HK-2 (cell line): ENCODE measurements at regions not wholly inside any gene's neighbourhood (a gene's known extent, or its start where the extent isn't known, plus 50 kb on each side); places are given as distances from the start of the nearest gene placed in this dataset.

ENCODE experiments used
- DNase-seq: peaks from one replicate; pipeline ENCODE4 v3.0.0-alpha.2; 2018; ENCODE audit not compliant: unreplicated experiment

DNA sequence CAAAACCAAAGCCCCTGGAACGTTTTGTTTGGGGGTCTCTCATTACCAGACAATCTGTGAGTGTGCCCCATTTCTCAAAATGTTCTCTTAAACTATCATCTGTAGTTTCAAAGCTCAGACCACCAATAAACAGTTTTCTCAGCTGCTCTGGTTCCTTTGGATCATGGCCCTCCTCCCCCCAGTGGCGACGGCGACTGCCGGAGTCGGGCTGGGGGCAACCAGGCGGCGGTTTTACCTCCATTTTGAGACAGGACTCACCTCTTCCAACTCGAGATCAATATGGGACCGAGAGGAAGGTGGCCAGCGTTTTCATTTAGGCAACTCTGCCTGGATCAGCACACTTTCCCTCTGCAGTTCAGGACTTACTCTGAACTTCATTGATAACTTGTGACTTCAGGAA lies 141.5 kb upstream of the ZNF32 start:
- DNase-seq = no peak

DNA sequence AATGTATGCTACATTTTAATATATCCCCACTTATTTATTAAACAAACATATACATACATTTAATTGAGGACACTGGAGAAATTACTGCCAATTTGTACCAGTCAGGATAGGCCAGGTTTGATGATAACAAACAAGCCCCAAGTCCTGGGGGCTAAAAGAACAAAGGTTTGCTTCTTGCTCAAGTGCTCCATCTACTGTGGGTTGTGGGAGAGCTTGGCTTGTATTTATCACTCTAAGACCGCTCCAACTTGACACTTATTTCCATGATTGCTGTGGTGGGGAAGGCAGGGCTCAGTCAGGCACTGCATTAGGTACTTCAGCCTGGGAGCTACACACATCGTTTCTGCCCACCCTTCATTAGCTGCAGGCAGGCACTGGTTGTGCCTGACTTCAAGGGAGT lies 136.6 kb upstream of the ZNF32 start:
- no peak for DNase-seq

DNA sequence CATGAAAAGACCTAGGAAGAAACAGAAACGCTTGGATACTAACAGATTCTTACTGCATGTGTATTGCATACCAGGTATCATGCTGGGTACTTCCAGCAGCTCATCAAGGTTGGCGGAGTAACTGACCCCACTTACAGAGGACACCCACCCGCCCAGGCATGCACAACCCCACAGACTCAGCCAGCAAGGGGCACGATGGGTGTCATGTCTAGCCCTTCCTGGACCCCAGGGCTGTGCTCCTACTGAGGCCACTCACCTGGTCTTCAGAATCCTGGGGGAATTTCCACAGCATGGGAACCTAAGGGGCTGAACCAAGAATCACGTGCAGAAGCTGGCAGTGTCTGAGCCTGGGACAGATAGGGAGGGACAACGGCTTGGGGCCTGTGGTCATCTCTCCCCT lies 134.1 kb upstream of the ZNF32 start:
- no peak for DNase-seq

DNA sequence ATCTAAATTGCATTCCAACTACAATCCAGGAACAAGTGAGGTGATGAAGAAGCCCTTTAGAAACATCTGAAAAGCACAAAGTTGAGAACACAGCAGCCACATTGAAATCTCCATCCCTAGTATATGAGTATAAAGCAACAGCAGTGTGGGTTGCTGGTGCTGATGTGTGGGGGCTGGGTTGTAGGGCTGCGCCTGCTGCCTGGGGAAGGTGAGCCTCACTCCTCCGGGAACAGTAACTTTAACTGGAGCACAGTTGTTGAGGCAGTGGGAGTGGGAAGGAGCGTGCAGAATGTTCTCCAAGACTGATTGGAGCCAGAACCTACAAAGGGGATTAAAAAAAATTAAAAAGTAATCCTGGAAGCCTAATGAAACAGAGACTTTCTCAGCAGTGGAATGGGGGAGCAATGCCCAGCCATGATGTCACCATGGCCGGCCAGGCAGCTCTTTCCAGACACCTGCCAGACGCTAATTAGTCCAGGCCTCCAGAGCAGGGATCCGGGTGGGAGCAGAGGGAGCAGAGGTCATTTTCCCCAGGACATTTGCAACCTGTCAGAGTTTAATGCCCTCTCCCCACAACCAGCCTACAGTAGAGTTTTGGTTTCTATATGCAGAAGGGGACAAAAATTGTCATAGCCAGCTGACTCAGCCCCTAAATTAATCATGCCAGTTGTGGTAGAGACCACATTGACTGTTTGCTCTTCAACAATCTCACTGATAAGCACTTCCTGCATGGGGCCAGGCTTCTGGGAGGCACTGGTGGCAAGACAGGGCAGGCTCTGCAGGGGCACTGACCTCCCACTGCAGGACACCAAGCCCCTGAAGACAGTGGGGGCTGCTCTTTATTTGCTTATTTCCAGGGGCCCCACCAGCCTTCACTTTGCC lies 133.0 kb upstream of the ZNF32 start:
- DNase-seq = no peak

DNA sequence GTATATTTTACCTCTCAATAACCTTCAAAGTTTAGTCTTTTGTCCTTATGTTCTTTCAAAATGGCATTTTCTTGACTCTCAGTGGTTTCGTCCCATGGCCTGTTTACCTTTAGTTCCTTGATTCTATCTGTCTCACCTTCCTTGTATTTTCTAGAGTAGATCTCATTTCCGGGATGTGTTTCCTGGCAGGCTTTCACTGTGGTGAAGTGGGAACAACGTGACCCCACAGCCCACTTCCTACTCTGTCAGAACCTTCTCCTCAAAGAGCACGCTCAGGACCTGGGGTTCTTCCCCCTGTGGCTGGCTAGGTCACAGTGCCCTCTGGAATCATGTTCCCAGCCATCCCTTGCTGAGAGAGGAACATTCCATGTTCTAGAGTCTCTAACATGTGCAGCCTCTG lies 129.9 kb upstream of the ZNF32 start:
- no peak for DNase-seq

DNA sequence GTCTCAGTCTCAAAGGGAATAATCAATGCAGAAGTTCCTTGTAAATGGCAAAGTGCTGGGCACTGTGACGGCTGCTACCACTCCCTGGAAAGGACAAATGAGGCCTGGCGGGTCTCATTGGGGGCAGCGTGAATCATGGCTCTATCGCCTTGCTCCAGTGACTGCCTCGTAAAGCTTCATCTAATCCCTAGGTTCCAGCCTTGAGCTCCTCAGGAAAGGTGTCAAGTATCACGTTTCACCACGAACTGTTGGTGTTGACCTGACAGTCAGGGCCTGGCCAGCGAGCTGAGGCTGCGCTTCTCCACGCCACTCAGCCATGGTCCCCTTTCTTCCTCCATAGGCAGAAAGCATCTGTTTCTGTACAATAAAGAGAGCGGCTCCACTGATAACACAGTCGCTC lies 126.7 kb upstream of the ZNF32 start:
- no peak for DNase-seq

DNA sequence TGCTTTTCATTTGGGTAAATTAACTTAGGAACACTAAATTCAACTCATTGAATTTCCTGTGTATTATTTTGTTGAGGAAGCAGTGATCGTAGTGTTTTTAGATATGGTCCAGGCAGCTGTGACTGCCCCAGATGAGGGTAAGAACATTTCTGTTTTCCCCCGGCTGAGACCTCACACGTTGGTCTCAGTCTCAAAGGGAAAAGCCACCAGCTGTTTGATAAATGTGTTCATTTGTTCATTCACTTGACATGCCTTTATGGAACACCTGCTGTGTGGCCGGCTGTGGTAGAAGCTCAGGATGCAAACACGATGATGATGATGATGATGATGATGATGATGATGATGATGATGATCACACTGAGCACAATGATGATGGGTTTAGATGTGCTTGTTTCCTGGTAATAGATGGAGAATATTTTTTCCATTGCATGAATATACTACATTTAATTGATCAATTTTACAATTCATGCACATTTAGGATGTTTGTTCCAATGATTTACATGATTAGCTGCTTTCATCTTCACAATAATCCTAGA lies 125.6 kb upstream of the ZNF32 start:
- no peak for DNase-seq

DNA sequence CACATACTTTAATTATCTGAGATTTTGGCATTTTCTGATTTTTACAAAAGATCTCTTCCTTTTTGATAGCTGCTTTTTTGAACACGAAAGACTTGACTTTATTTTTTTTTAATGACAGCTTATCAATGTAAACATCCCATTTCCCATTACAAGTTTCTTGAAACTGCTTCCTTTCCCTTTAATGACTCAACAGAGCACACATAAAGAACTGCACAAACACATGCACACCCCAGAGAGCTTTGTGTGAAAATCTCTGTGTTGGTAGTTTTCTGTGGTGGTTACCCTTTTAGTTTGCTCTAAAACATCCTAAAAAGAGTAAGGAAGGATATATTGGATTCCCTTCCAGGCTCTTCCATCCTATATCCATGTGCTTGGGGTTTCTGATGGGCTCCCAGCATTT lies 125.1 kb upstream of the ZNF32 start:
- DNase-seq = no peak

DNA sequence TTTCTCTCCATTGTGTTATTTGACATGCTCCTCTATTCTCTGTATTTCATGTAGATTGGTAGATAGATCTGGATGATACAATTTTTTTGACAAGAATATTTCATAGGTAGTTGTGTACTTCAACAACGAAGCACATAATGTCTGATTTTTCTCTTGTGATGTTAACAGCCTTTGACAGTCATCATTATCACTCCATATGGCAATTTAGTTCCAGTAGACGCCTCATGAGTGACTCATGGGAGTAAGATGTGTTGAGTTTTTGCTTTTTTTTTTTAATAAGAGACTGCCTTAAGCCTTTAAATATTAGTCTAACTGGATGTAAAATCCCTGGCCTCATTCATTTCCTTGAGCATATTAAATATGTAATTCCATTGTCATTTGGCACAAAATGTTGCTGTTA lies 123.5 kb upstream of the ZNF32 start:
- DNase-seq = no peak

DNA sequence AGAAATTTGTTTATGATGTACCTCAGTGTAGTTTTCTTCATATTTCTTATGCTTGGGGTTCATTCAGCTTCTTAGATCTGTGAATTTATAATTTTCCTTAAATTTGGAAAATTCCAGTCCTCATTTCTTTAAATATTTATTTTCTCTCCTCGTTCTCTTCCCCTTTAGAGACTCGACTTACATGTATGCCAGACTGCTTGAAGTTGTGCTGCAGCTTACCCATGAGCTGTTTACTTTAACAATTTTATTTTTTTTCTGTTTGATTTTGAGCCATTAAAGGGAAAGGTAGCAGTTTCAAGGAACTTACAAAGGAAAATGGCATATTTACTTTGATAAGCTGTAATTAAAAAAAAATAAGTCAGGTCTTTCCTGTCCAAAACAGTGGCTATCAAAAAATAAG lies 123.0 kb upstream of the ZNF32 start:
- DNase-seq = no peak

DNA sequence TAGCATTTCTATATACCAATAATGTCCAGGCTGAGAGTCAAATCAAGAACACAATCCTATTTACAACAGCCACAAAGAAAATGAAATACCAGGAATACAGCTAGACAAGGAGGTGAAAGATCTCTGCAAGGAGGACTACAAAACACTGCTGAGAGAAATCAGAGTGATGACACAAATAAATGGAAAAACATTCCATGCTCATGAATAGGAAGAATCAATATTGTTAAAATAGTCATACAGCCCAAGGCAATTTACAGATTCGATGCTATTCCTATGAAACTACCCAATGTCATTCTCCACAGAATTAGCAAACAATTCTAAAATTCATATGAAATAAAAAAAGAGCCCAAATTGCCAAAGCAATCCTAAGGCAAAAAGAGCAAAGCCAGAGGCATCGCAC lies 116.8 kb upstream of the ZNF32 start:
- DNase-seq = no peak

DNA sequence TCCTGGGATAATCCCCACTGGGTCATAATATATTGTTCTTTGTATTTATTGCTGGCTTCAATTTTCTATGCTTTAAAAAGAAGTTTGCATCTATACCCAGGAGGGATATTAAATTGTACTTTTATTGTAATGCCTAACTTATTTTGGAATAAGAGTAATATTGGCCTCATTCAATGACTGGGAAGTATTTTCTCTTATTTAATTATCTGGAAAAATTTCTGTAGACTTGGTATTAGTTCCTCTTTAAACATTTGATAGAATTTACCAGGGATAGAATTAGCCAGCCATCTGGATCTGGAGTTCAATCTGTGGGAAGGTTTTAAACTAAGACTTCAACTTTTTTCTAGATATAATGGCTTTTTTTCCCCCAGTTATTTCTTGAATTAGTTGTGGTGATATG lies 115.2 kb upstream of the ZNF32 start:
- DNase-seq = no peak

DNA sequence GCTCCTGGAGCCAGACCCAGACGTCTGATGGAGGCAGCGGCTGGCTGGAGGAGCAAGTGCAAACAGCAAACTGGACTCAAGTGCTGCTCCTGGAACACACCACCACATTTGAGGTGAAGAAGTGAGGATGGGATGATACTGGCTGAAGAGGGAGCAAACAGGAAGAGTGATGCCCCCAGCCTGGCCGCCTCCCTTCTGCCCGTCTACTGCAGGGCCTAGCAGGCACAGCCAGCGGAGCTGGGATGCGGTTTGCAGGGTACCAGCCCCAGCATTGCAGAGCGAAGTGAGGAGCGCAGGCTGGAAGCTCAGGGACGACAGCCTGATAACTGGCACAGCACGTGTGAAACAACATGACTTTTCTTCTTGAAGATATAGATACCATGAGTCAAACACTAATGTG lies 111.8 kb upstream of the ZNF32 start:
- no peak for DNase-seq

DNA sequence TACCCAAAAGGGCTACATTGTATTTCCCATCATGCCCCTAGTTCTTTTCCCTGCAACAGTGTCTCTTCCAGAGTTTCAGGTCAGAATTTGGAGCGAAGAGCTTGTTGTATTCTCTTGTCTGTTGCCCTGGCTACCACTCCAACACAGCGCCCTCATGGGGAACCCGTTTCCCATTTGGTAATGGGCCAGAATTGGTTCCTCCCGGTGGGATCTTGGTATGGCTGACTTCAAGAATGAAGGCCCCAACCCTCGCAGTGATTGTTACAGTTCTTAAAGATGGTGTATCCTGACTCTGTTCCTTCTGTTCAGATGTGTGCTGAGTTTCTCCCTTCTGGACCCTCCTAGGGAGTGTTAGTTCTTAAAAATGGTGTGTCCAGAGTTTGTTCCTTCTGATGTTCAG lies 110.5 kb upstream of the ZNF32 start:
- no peak for DNase-seq

DNA sequence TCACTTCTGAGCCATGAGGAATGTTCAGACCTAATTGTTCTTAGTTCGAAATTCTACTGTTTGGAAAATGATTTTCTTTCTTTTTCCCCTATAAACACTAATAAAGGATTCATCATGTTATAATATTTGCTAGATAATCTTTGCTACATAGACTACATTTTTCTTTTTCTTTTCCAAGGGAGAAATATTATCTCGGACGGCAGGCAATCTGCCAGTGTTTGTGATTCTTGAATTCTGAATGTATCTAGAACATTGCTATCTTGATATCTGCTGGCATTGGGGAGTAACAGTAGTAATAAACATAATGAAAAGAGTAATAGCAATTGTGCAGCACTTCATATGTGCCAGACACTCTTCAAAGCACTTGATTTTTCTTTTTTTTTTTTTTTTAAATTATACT lies 107.7 kb upstream of the ZNF32 start:
- DNase-seq = no peak

DNA sequence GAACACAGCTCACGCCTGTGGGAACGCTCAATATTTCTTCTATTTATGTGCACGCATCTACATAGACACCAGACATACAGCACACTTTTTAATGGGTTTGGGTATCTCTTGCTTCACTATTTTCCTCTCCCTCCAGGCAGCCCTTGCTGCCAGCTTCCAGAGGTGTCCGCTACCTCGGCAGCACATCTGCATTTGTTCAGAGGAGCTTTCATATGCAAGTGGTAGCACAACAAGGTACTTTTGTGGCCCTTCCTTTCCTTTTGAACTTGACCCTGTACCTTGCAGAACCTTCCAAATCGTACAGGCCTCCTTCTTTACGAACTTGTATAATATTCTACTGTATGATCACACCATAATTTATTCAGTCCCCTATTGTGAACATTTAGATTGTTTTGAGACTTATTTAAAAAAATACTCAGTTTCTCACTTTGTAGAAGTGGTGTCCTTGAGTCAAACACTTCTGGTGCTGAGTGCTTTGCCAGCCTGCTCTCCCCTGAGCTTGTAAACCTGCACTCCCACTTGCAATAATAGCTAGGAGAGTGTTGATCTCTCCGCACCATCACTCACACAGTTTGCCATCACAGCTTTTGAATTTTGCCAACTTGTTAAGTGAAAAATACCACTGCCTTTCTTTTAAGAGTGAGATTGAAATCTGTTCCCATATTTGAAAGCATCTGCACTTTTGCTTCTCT lies 106.0 kb upstream of the ZNF32 start:
- no peak for DNase-seq

DNA sequence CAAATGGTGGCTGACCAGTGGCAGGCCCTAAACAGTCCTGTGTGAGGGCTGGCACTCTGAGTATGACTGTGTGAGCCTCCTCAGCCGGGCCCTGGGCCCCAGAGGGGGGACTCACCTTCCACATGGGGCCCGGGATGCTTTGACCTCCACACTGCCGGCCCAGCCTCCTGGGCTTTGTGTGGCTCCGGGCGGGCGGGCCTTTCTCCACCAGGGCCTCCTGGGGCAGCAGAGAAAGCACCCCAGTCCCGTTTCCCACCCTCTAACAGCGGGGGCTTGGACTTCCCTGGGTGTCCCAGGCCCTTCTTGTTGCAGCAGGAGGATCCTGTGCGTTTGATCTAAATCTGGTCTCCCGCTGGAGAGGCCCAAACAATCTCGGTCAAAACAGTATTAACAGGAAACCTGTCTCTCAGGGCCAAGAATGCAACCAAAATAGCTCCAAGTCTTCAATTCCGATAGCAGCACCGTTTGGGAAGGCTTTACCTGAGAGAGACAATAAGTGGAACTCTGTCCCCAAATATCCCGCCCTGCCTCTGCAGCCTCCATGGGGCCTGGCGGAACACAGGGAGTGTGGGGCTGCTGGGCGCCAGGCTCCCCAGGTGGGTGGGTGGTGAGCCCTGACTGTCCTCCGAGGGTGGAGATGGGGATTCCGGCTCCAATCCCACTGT lies 104.8 kb upstream of the ZNF32 start:
- DNase-seq = no peak

DNA sequence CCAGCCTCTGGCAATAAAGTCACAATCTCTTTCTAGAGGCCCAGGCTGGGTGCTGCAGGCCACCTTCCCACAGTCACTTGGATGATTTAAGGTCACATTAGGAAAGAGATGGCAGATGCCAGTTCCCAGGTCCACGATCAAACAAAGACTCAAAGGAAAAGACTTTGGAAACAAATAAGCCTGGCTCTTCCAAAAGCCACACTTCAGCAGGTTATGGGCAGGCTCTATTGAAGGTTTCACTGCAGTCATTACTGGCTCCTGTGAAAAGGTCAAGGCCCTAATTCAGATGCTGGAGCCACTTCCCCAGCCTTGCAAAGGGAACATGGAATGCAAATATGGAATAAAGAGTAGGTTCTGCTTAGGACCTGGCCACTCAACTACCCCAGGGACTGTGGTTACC lies 104.0 kb upstream of the ZNF32 start:
- DNase-seq = no peak

DNA sequence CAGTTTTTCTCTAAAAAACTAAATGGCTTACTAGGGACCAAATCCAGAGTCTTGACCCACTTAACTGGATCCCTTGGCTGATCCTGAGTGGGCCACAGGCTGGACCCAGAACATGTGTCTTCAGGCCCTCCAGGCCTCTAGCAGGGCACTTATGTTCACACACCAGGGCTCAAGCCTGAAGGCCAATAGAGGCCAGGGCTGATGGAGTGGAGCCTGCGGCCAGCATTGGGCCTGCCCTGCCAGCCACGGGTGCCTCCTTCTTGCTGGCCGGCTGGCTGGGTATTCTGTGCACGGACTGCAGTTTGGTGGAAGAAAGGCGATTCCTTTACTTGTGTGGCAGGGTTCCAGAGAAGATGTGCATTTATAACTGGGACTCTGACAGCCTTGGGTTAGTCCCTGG lies 103.0 kb upstream of the ZNF32 start:
- no peak for DNase-seq

DNA sequence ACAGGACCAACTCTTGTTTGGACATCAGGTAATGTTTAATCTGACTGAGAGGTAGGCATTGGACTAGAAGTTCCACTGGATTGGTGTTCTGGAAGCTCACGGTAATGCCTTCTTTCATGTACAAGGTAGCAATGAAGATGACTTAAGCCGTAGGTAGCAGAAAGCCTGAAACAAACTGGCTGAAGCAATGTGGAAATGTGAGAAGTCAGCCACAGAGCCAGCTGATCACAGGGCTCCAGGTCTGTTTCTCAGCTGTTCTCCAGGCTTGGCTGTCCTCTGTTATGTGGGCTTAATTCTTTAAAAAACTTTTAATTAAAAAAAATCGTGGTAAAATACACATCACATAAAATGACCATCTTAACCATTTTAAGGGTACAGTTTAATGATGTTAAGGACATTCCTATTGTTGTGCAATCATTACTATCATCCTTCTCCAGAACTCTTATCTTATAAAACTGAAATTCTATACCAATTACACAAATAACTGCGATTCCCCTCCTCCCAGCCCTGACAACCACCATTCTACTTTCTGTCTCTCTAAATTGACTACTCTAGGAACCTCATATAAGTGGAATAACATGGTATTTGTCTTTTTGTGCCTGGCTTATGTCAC lies 101.4 kb upstream of the ZNF32 start:
- no peak for DNase-seq

DNA sequence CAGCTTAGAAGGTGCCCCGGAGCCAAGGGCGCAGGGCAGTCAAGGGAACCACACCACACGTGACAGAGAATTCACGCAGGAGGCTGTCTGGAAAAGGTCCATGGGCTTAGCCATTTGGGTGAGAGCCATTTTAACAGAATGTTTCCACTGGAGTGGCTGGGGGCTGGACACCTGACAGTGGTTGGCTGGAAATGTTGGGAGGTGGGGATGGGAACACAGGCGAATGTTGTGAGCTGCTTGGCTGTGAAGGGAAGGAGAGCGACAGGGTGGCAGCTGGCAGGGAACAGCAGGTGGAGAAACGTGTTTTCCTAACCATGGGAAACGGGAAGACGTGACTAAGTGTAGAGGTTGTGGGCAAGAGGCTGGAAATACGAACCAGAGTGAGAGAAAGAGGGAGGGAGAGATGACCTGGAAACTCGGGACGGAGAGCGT lies 100.5 kb upstream of the ZNF32 start:
- no peak for DNase-seq

DNA sequence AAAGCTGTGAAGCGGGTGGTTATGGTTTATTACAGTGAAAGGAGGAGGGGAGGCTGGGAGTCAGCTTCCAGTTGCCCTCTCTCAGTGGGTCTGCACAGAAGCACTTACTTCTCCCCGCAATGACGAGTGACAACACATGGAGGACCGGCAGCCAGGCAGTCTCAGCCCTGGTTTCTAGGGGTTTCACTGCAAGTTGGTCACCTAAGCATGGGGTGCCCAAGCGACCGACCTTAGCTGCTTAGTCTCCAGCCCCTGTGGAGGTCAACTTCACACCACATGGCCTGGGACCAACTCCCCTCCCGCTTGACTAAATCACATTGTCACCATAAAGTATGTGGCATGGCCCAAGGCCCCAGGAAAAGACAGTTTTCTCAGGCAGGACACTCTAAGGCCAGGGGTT lies 99.9 kb upstream of the ZNF32 start:
- DNase-seq = no peak
